Neuronal stem cell (in vitro differentiated cells): ENCODE measurements at regions not wholly inside any gene's neighbourhood (a gene's known extent, or its start where the extent isn't known, plus 50 kb on each side); places are given as distances from the start of the nearest gene placed in this dataset.

Experiments
- DNase-seq: peaks from one replicate; pipeline ENCODE4 v3.0.0-alpha.2; 2013; ENCODE audit warnings: low spot score
- H2AFZ ChIP-seq: one replicate; pipeline ENCODE4 v1.6.1; 2013; ENCODE audit warnings: mild to moderate bottlenecking, low read length, inconsistent platforms
- H2AK5ac ChIP-seq: 2 replicates; pipeline ENCODE4 v1.6.1; 2013; ENCODE audit warnings: low read depth, mild to moderate bottlenecking, inconsistent platforms, low read length, moderate library complexity, mixed read lengths
- H2BK120ac ChIP-seq: 2 replicates; pipeline ENCODE4 v1.6.1; 2013; ENCODE audit warnings: low read depth, mild to moderate bottlenecking, inconsistent platforms, low read length, moderate library complexity, mixed read lengths
- H2BK12ac ChIP-seq: one replicate; pipeline ENCODE4 v1.6.1; 2013; ENCODE audit warnings: low read length, inconsistent platforms
- H2BK15ac ChIP-seq: 2 replicates; pipeline ENCODE4 v1.6.1; 2013; ENCODE audit warnings: mild to moderate bottlenecking, low read length, inconsistent platforms, mixed read lengths
- H2BK5ac ChIP-seq: one replicate; pipeline ENCODE4 v1.6.1; 2013; ENCODE audit warnings: inconsistent platforms, mild to moderate bottlenecking, low read length, moderate library complexity
- H3K14ac ChIP-seq: one replicate; pipeline ENCODE4 v1.6.1; 2013; ENCODE audit warnings: low read length, inconsistent platforms
- H3K18ac ChIP-seq: 2 replicates; pipeline ENCODE4 v1.6.1; 2013; ENCODE audit warnings: low read length, inconsistent platforms
- H3K23ac ChIP-seq: 2 replicates; pipeline ENCODE4 v1.6.1; 2013; ENCODE audit warnings: low read depth, mild to moderate bottlenecking, mixed read lengths, low read length, inconsistent platforms; ENCODE audit not compliant: poor library complexity
- H3K27ac ChIP-seq: replicated peaks from 3 replicates; pipeline ENCODE4 v1.5.1; 2013; ENCODE audit warnings: low read length, inconsistent platforms
- H3K27me3 ChIP-seq, 3 experiments: 2 replicates each; pipeline ENCODE4 v1.6.1; 2013; ENCODE audit warnings: low read length in 3 of 3, mild to moderate bottlenecking in 2 of 3, inconsistent platforms in 1 of 3, low read depth in 1 of 3, mixed read lengths in 1 of 3, moderate library complexity in 1 of 3; ENCODE audit not compliant: control insufficient read depth in 3 of 3, insufficient read depth in 3 of 3
- H3K36me3 ChIP-seq, 2 donors: replicated peaks in 1 of 2; 2 replicates each; pipeline ENCODE4 v1.6.1; 2013; ENCODE audit warnings: low read length in 2 of 2; ENCODE audit not compliant: control insufficient read depth in 2 of 2, insufficient read depth in 2 of 2
- H3K4ac ChIP-seq: 2 replicates; pipeline ENCODE4 v1.6.1; 2013; ENCODE audit warnings: inconsistent platforms, mild to moderate bottlenecking, low read length, moderate library complexity
- H3K4me1 ChIP-seq, 2 donors: 1 replicate in 1 of 2; 2 replicates in 1 of 2; pipeline ENCODE4 v1.6.1; 2013; ENCODE audit warnings: low read length in 2 of 2, low read depth in 1 of 2; ENCODE audit not compliant: control insufficient read depth in 2 of 2, insufficient read depth in 1 of 2
- H3K4me2 ChIP-seq: one replicate; pipeline ENCODE4 v1.6.1; 2013; ENCODE audit warnings: mild to moderate bottlenecking, low read length, inconsistent platforms; ENCODE audit not compliant: insufficient read depth, poor library complexity, severe bottlenecking
- H3K4me3 ChIP-seq, 2 donors: 2 replicates each; pipeline ENCODE4 v1.5.1; 2013; ENCODE audit warnings: low read length in 2 of 2, mild to moderate bottlenecking in 2 of 2, inconsistent platforms in 1 of 2, moderate library complexity in 1 of 2
- H3K79me1 ChIP-seq: one replicate; pipeline ENCODE4 v1.6.1; 2013; ENCODE audit warnings: low read depth, mild to moderate bottlenecking, inconsistent platforms, low read length, moderate library complexity
- H3K9ac ChIP-seq: one replicate; pipeline ENCODE4 v1.6.1; 2013; ENCODE audit warnings: mild to moderate bottlenecking, low read depth, low read length, inconsistent platforms; ENCODE audit not compliant: poor library complexity
- H3K9me3 ChIP-seq, 2 donors: replicated peaks in 1 of 2; 2 replicates each; pipeline versions ENCODE3 to v1.6.1; 2013; ENCODE audit warnings: low read length in 2 of 2, mild to moderate bottlenecking in 2 of 2, inconsistent platforms in 1 of 2, low read depth in 1 of 2, mixed read lengths in 1 of 2, moderate library complexity in 1 of 2; ENCODE audit not compliant: control insufficient read depth in 2 of 2, insufficient read depth in 1 of 2
- H4K8ac ChIP-seq: one replicate; pipeline ENCODE4 v1.6.1; 2013; ENCODE audit warnings: low read depth, mild to moderate bottlenecking, inconsistent platforms, low read length, moderate library complexity
- H4K91ac ChIP-seq: one replicate; pipeline ENCODE4 v1.6.1; 2013; ENCODE audit warnings: low read length, low read depth, mild to moderate bottlenecking, inconsistent platforms; ENCODE audit not compliant: poor library complexity
- WGBS, 2 donors: extraction: QIAGEN DNeasy Blood & Tissue Kit; methylation state at CpG; one replicate each; pipeline ENCODE4 v1.1.7; 2013; ENCODE audit warnings: missing lambda C conversion rate in 2 of 2, mixed read lengths in 1 of 2; ENCODE audit not compliant: insufficient read length in 2 of 2, insufficient replicate concordance in 1 of 2; ENCODE audit errors: extremely low coverage in 2 of 2; 5-methylcytosine and 5-hydroxymethylcytosine counted together

GRCh38 chr21:24411429-24411828 lies 1195.9 kb downstream of the MRPL39 start:
- Histone ChIP-seq H3K4ac (no peak overlapping the region), H3K27me3 (no peaks in the 10 kb centered on the region), H2BK120ac (no peak overlapping the region), H3K36me3 (no peaks in the 10 kb centered on the region), H3K4me3 (no peak overlapping the region), H3K27ac (no peak overlapping the region), H3K14ac (no peak overlapping the region), H2BK12ac (no peak overlapping the region), H3K79me1 (no peaks in the 10 kb centered on the region), H3K18ac (no peak overlapping the region), H3K9me3 (no peaks in the 10 kb centered on the region), H4K8ac (no peak overlapping the region), H3K4me1 (no peaks in the 10 kb centered on the region), H2AK5ac (no peak overlapping the region), H2BK15ac (no peak overlapping the region), H4K91ac (no peak overlapping the region), H2BK5ac (no peak overlapping the region), H3K4me2 (no peak overlapping the region), H3K9ac (no peak overlapping the region), H3K23ac (no peak overlapping the region), H2AFZ (no peak overlapping the region)
- no peak for DNase-seq

GRCh38 chr21:24403221-24403620 lies 1204.1 kb downstream of the MRPL39 start:
- no peaks in the 10 kb centered on the region for H3K79me1 ChIP-seq
- H3K36me3 ChIP-seq = no peaks in the 10 kb centered on the region
- H2BK120ac ChIP-seq = no peak overlapping the region
- no peaks in the 10 kb centered on the region for H3K27me3 ChIP-seq
- DNase-seq = no peak
- H3K9me3 ChIP-seq = no peaks in the 10 kb centered on the region
- H2BK5ac ChIP-seq = no peak overlapping the region
- no peak overlapping the region for H3K4me3 ChIP-seq
- H2BK15ac ChIP-seq = no peak overlapping the region
- H3K18ac ChIP-seq = no peak overlapping the region
- no peak overlapping the region for H3K23ac ChIP-seq
- H2BK12ac ChIP-seq = no peak overlapping the region
- no peak overlapping the region for H3K9ac ChIP-seq
- no peak overlapping the region for H3K4ac ChIP-seq
- no peak overlapping the region for H2AFZ ChIP-seq
- no peak overlapping the region for H3K27ac ChIP-seq
- no peak overlapping the region for H3K14ac ChIP-seq
- WGBS, 2 donors = no CpG with 5 or more reads among the region's 3 CpGs
- no peak overlapping the region for H4K8ac ChIP-seq
- no peak overlapping the region for H3K4me2 ChIP-seq
- H2AK5ac ChIP-seq = no peak overlapping the region
- H4K91ac ChIP-seq = no peak overlapping the region
- peaks cover 0 to 1% of the 10 kb centered on the region in 2 donors for H3K4me1 ChIP-seq

- H3K27me3 ChIP-seq = no peaks in the 10 kb centered on the region
- H3K4ac ChIP-seq = no peak overlapping the region
- no peak overlapping the region for H3K27ac ChIP-seq
- H3K14ac ChIP-seq = no peak overlapping the region
- H3K9ac ChIP-seq = no peak overlapping the region
- H4K91ac ChIP-seq = no peak overlapping the region
- H3K79me1 ChIP-seq = no peaks in the 10 kb centered on the region
- no peak overlapping the region for H2BK5ac ChIP-seq
- DNase-seq = no peak
- whole genome bisulfite sequencing, 2 donors = no CpG with 5 or more reads among the region's 2 CpGs
- no peak overlapping the region for H2AFZ ChIP-seq
- H3K23ac ChIP-seq = no peak overlapping the region
- no peak overlapping the region for H3K4me2 ChIP-seq
- H3K9me3 ChIP-seq = no peaks in the 10 kb centered on the region
- no peak overlapping the region for H3K18ac ChIP-seq
- H4K8ac ChIP-seq = no peak overlapping the region
- H2BK12ac ChIP-seq = no peak overlapping the region
- peaks cover 0 to 3% of the 10 kb centered on the region in 2 donors for H3K4me1 ChIP-seq
- H2BK15ac ChIP-seq = no peak overlapping the region
- H2BK120ac ChIP-seq = no peak overlapping the region
- no peaks in the 10 kb centered on the region for H3K36me3 ChIP-seq
- no peak overlapping the region for H2AK5ac ChIP-seq
- no peak overlapping the region for H3K4me3 ChIP-seq
Measured at GRCh38 chr21:24395320-24395923, 1211.9 kb downstream of the MRPL39 start.

GRCh38 chr21:24375201-24375600 lies 1232.1 kb downstream of the MRPL39 start:
- Histone ChIP-seq H3K27ac (no peak overlapping the region), H3K23ac (no peak overlapping the region), H3K4me3 (no peak overlapping the region), H3K36me3 (no peaks in the 10 kb centered on the region), H3K9ac (no peak overlapping the region), H4K8ac (no peak overlapping the region), H2BK15ac (no peak overlapping the region), H2AFZ (peak overlapping the region; percentile 63), H3K4ac (no peak overlapping the region), H2BK5ac (no peak overlapping the region), H3K4me2 (no peak overlapping the region), H3K79me1 (no peaks in the 10 kb centered on the region), H2BK120ac (no peak overlapping the region), H3K27me3 (no peaks in the 10 kb centered on the region), H2AK5ac (no peak overlapping the region), H3K9me3 (no peaks in the 10 kb centered on the region), H3K4me1 (no peaks in the 10 kb centered on the region), H2BK12ac (no peak overlapping the region), H3K14ac (no peak overlapping the region), H4K91ac (no peak overlapping the region), H3K18ac (no peak overlapping the region)
- DNase-seq = no peak
- no CpG with 5 or more reads among the region's 3 CpGs for WGBS, 2 donors
